ENCODE measurements at regions not wholly inside any gene's neighbourhood (a gene's known extent, or its start where the extent isn't known, plus 50 kb on each side); places are given as distances from the start of the nearest gene placed in this dataset.

DNA sequence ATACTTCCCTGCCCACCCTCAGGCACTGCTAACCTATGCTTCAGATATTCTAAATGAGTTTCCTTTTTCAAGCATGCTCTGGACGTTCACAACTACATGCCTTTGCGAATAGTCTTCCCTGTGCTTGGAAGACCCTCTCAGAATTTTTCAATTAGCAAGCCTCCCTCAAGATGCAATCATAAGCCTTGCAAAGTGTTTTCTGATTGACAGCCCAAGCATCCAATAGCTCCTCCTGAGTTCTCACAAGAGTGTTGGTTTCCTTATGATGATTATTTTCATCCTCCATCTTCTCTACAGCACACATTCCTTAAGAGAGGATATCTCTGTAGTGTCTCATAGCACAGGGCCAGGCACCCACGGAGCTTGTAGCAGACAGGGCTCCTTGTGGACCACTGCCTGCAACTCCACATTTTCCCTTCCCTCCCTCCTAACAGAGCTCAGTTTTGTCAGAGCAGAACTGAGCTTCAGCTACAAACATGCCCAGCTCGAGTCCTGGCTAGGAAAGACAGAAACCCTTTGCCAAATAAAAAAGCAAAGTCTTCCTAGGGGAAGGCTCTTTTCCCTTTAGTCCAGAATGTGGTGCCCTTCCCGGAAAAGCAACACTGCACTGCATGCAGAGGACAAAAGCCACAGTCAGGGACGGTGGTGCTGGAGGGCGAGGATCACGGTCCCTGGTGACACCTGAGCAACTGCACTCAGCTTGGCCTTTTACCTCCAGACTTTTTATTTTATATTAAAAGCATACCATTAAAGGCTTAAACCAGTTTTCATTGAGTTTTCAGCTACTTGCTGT lies 819.8 kb upstream of the ID2 start:
- Histone ChIP-seq H3K27me3 (ENCODE audit: control insufficient read depth, low read length) (no peaks in the 10 kb centered on the region), H3K9me2 (replicated peaks; ENCODE audit: control insufficient read depth, low read length) (no peaks in the 10 kb centered on the region), H3F3A (ENCODE audit: control insufficient read depth, insufficient read depth) (peaks cover 3% of the 10 kb centered on the region), H3K79me2 (ENCODE audit: control insufficient read depth, low read length) (no peaks in the 10 kb centered on the region), H3K4me2 (ENCODE audit: low read length) (no peak overlapping the region), H3K27ac (ENCODE audit: low read depth, low read length) (no peak overlapping the region), H3K36me3 (ENCODE audit: control insufficient read depth, low read length) (no peaks in the 10 kb centered on the region), H4K20me1 (ENCODE audit: control insufficient read depth, insufficient read depth, low read depth, low read length) (no peaks in the 10 kb centered on the region), H3K4me1 (ENCODE audit: control insufficient read depth, low read length) (peaks cover 44% of the 10 kb centered on the region), H3K4me3 (ENCODE audit: low read length) (no peak overlapping the region), H3K9me3 (ENCODE audit: control insufficient read depth, insufficient read depth, low read length) (no peaks in the 10 kb centered on the region)
- TF ChIP-seq, protein P1, sequence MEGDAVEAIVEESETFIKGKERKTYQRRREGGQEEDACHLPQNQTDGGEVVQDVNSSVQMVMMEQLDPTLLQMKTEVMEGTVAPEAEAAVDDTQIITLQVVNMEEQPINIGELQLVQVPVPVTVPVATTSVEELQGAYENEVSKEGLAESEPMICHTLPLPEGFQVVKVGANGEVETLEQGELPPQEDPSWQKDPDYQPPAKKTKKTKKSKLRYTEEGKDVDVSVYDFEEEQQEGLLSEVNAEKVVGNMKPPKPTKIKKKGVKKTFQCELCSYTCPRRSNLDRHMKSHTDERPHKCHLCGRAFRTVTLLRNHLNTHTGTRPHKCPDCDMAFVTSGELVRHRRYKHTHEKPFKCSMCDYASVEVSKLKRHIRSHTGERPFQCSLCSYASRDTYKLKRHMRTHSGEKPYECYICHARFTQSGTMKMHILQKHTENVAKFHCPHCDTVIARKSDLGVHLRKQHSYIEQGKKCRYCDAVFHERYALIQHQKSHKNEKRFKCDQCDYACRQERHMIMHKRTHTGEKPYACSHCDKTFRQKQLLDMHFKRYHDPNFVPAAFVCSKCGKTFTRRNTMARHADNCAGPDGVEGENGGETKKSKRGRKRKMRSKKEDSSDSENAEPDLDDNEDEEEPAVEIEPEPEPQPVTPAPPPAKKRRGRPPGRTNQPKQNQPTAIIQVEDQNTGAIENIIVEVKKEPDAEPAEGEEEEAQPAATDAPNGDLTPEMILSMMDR (IDR thresholded peaks at IDR 0.05; ENCODE audit: low read depth, low read length, poor library complexity, severe bottlenecking) = no peak
- TF ChIP-seq EZH2phosphoT487 (IDR thresholded peaks at IDR 0.05; ENCODE audit: borderline replicate concordance, low read length) = no peak

DNA sequence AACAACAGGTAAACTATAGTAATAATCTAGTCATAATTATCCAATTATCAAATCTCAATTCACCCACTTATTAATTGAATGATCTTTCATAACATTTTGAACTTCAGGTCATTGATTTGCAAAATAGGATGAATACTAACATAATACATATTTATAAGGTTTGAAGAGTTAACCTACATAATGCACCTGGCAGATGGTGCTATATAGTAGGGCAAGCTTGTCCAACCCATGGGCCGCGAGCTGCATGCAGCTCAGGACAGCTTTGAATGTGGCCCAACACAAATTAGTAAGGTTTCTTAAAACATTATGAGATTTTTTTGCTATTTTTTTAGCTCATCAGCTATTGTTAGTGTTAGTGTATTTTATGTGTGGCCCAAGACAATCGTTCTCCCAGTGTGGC lies 815.8 kb upstream of the ID2 start:
- Histone ChIP-seq H3F3A (ENCODE audit: control insufficient read depth, insufficient read depth) (peaks cover 15% of the 10 kb centered on the region), H3K27ac (ENCODE audit: low read depth, low read length) (peak overlapping the region; percentile 77), H3K9me2 (replicated peaks; ENCODE audit: control insufficient read depth, low read length) (no peaks in the 10 kb centered on the region), H3K79me2 (ENCODE audit: control insufficient read depth, low read length) (no peaks in the 10 kb centered on the region), H3K9me3 (ENCODE audit: control insufficient read depth, insufficient read depth, low read length) (peaks cover 4% of the 10 kb centered on the region; the same call in 1 of the 2 replicates), H3K4me2 (ENCODE audit: low read length) (peak overlapping the region; percentile 70; the same call in 1 of the 2 replicates), H3K4me1 (ENCODE audit: control insufficient read depth, low read length) (peaks cover 74% of the 10 kb centered on the region), H3K36me3 (ENCODE audit: control insufficient read depth, low read length) (peaks cover 4% of the 10 kb centered on the region; the same call in 1 of the 2 replicates), H3K27me3 (ENCODE audit: control insufficient read depth, low read length) (no peaks in the 10 kb centered on the region), H4K20me1 (ENCODE audit: control insufficient read depth, insufficient read depth, low read depth, low read length) (no peaks in the 10 kb centered on the region), H3K4me3 (ENCODE audit: low read length) (no peak overlapping the region)
- TF ChIP-seq, protein P1 (IDR thresholded peaks at IDR 0.05; ENCODE audit: low read depth, low read length, poor library complexity, severe bottlenecking) = no peak
- no peak for TF ChIP-seq EZH2phosphoT487 (IDR thresholded peaks at IDR 0.05; ENCODE audit: borderline replicate concordance, low read length)

DNA sequence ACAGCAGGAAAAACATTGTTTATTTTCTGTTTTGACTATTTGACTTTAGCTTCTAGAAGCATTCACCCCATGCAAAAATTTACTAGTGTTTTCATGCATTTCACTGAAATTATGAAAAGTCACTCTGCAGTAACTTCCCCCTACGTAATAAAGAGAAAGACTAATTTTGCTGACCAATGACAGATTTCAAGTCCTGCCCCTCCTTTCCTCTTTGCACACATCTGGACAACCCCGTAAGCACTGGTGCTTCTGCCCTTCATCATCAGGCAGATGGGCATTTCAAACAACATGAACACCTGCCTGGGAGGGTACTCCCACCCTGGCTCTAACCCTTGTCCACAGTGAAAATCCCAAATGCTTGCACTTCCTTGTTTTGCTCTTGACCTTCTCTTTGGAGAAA lies 815.0 kb upstream of the ID2 start:
- H3F3A ChIP-seq (ENCODE audit: control insufficient read depth, insufficient read depth) = peaks cover 15% of the 10 kb centered on the region
- peaks cover 4% of the 10 kb centered on the region; the same call in 1 of the 2 replicates for H3K9me3 ChIP-seq (ENCODE audit: control insufficient read depth, insufficient read depth, low read length)
- peak overlapping the region; percentile 70 for H3K4me2 ChIP-seq (ENCODE audit: low read length)
- H4K20me1 ChIP-seq (ENCODE audit: control insufficient read depth, insufficient read depth, low read depth, low read length) = no peaks in the 10 kb centered on the region
- H3K27ac ChIP-seq (ENCODE audit: low read depth, low read length) = peak overlapping the region; percentile 77
- peak overlapping the region; percentile 54 for H3K4me3 ChIP-seq (ENCODE audit: low read length)
- H3K9me2 ChIP-seq (replicated peaks; ENCODE audit: control insufficient read depth, low read length) = no peaks in the 10 kb centered on the region
- no peaks in the 10 kb centered on the region for H3K27me3 ChIP-seq (ENCODE audit: control insufficient read depth, low read length)
- TF ChIP-seq EZH2phosphoT487 (IDR thresholded peaks at IDR 0.05; ENCODE audit: borderline replicate concordance, low read length) = no peak
- TF ChIP-seq, protein P1 (IDR thresholded peaks at IDR 0.05; ENCODE audit: low read depth, low read length, poor library complexity, severe bottlenecking) = no peak
- H3K4me1 ChIP-seq (ENCODE audit: control insufficient read depth, low read length) = peaks cover 72% of the 10 kb centered on the region
- peaks cover 4% of the 10 kb centered on the region; the same call in 1 of the 2 replicates for H3K36me3 ChIP-seq (ENCODE audit: control insufficient read depth, low read length)
- H3K79me2 ChIP-seq (ENCODE audit: control insufficient read depth, low read length) = no peaks in the 10 kb centered on the region

Measured in DOHH2 (cell line).